GM12878 (cell line): ENCODE measurements at regions not wholly inside any gene's neighbourhood (a gene's known extent, or its start where the extent isn't known, plus 50 kb on each side); places are given as distances from the start of the nearest gene placed in this dataset.
"Not testable (repeated sequence)": the region's sequence is repeated elsewhere in the genome, so short reads cannot be mapped to it uniquely, and the experiment has no call there.

ENCODE experiments used
- ATAC-seq: fragments of 200-7000 bp; cut with Tn5 transposase; 3 replicates; pipeline ENCODE4 v1.9.1; 2020; ENCODE audit warnings: mild to moderate bottlenecking, moderate library complexity
- BruUV-seq: library from RNA; stranded (reverse); fragments of 400-500 nt; replicated peaks from 2 replicates; lab custom pipeline; 2021; lab: Mats Ljungman, UMichigan
- CTCF ChIA-PET: fragments of 300-600 bp; sonication (Branson Sonifier 250); formaldehyde crosslinking; extraction: SDS; loops from one replicate; lab custom pipeline; 2021; ENCODE audit warnings: inconsistent platforms; lab: Yijun Ruan, JAX
- POLR2A ChIA-PET: fragments of 350-600 bp; formaldehyde crosslinking; extraction: SDS; loops from one replicate; lab custom pipeline; 2021; ENCODE audit warnings: inconsistent platforms; lab: Charles Lee
- RAD21 ChIA-PET: fragments of 300-600 bp; sonication (Branson Sonifier 250); formaldehyde crosslinking; loops from one replicate; lab custom pipeline; 2023; ENCODE audit warnings: antibody characterized with exemption; ENCODE audit not compliant: unreplicated experiment; lab: Charles Lee
- SMC1A ChIA-PET: fragments of 300-600 bp; sonication (Branson Sonifier 250); formaldehyde crosslinking; loops from one replicate; lab custom pipeline; 2023; ENCODE audit not compliant: unreplicated experiment, uncharacterized antibody; lab: Charles Lee
- DNase-seq: peaks from one replicate; pipeline ENCODE4 v3.0.0-alpha.2; 2011; ENCODE audit warnings: low read depth, low spot score
- FAIRE-seq: peaks from 3 replicates; lab custom pipeline; 2011; peaks lifted over from hg19 to GRCh38; lab: Jason Lieb, UNC
- H2AFZ ChIP-seq: 2 replicates; pipeline ENCODE4 v1.6.0; 2011; ENCODE audit warnings: low read depth, low read length, control low read depth; ENCODE audit not compliant: control insufficient read depth
- H3K27ac ChIP-seq: 2 replicates; pipeline ENCODE4 v1.5.1; 2011; ENCODE audit warnings: control low read depth; ENCODE audit not compliant: control insufficient read depth, insufficient read depth
- H3K27me3 ChIP-seq, 2 experiments: replicated peaks in 1 of 2; 2 replicates each; pipeline versions ENCODE4 v1.6.0 to v1.6.1; 2011; ENCODE audit warnings: low read length in 1 of 2; ENCODE audit not compliant: control insufficient read depth in 2 of 2, insufficient read depth in 2 of 2
- H3K36me3 ChIP-seq, 2 experiments: 2 replicates each; pipeline ENCODE4 v1.5.1; 2011; ENCODE audit warnings: low read length in 1 of 2; ENCODE audit not compliant: control insufficient read depth in 2 of 2, insufficient read depth in 2 of 2
- H3K4me1 ChIP-seq: 2 replicates; pipeline ENCODE4 v1.6.1; 2011; ENCODE audit warnings: mild to moderate bottlenecking, low read length, moderate library complexity, mixed read lengths; ENCODE audit not compliant: control insufficient read depth, insufficient read depth
- H3K4me2 ChIP-seq: 2 replicates; pipeline ENCODE4 v1.6.0; 2011; ENCODE audit warnings: control low read depth; ENCODE audit not compliant: control insufficient read depth, insufficient read depth
- H3K4me3 ChIP-seq: fragments of 200-600 bp; sonication (generic); 2 replicates; pipeline ENCODE4 v1.5.1; 2016
- H3K79me2 ChIP-seq: 2 replicates; pipeline ENCODE4 v1.6.0; 2011; ENCODE audit warnings: low read length; ENCODE audit not compliant: control insufficient read depth, insufficient read depth
- H3K9ac ChIP-seq: 2 replicates; pipeline ENCODE4 v1.8.0; 2011; ENCODE audit warnings: low read length, control low read depth, mixed read lengths; ENCODE audit not compliant: control insufficient read depth, insufficient read depth
- H3K9me3 ChIP-seq: replicated peaks from 3 replicates; pipeline ENCODE4 v1.5.1; 2011; ENCODE audit warnings: mild to moderate bottlenecking, low read length; ENCODE audit not compliant: control insufficient read depth, insufficient read depth
- H4K20me1 ChIP-seq: 2 replicates; pipeline ENCODE4 v1.6.0; 2011; ENCODE audit not compliant: control insufficient read depth, insufficient read depth
- BMI1 ChIP-seq: fragments of 450-650 bp; IDR thresholded peaks from 2 replicates; pipeline ENCODE4 v1.6.1; 2016; ENCODE audit warnings: mild to moderate bottlenecking, moderate library complexity, borderline replicate concordance
- CEBPZ ChIP-seq: fragments of 150-350 bp; IDR thresholded peaks from 2 replicates; pipeline ENCODE4 v1.6.1; 2016; ENCODE audit warnings: low read depth, low read length
- IKZF1 ChIP-seq: fragments of 450-650 bp; conservative IDR thresholded peaks from 2 replicates; pipeline ENCODE4 v1.6.1; 2017; ENCODE audit warnings: antibody characterized with exemption, mild to moderate bottlenecking
- KAT2A ChIP-seq: conservative IDR thresholded peaks from 2 replicates; pipeline ENCODE4 v1.6.1; 2011; ENCODE audit warnings: low read depth, low read length; ENCODE audit not compliant: control insufficient read depth
- MAX ChIP-seq: IDR thresholded peaks from 2 replicates; pipeline ENCODE4 v1.6.1; 2012; ENCODE audit warnings: low read depth, low read length, improper control_type of control experiment
- POLR2AphosphoS2 ChIP-seq: IDR thresholded peaks from 2 replicates; pipeline ENCODE4 v1.6.1; 2011; ENCODE audit warnings: low read depth, mild to moderate bottlenecking, low read length, improper control_type of control experiment, moderate library complexity
- POU2F2 ChIP-seq: IDR thresholded peaks from 3 replicates; pipeline ENCODE4 v1.6.1; 2011; ENCODE audit warnings: low read depth, mild to moderate bottlenecking, low read length, borderline replicate concordance
- YBX1 ChIP-seq: fragments of 450-650 bp; IDR thresholded peaks from 2 replicates; pipeline ENCODE4 v1.6.1; 2016; ENCODE audit warnings: antibody characterized with exemption
- WGBS: methylation state at CpG from one replicate; pipeline ENCODE4 v1.1.6; 2016; ENCODE audit warnings: low lambda C conversion rate; ENCODE audit not compliant: insufficient replicate concordance, insufficient coverage; ENCODE audit errors: missing lambda C conversion rate; 5-methylcytosine and 5-hydroxymethylcytosine counted together
- in situ Hi-C: fragments of 300-500 bp; cut with MboI; formaldehyde crosslinking; loops from 9 replicates; pipeline ENCODE4 v1.14.3; 2018; ENCODE audit warnings: mixed read lengths
- intact Hi-C: fragments of 100-400 bp; cut with micrococcal nuclease; formaldehyde crosslinking; loops from one replicate; pipeline ENCODE4 v1.14.2; 2022; ENCODE audit not compliant: unreplicated experiment
- TF ChIP-seq, protein P1 (sequence below): fragments of 450-650 bp; IDR thresholded peaks from 2 replicates; pipeline ENCODE4 v1.6.1; 2018; ENCODE audit warnings: mild to moderate bottlenecking, low read depth, moderate library complexity; ENCODE audit not compliant: partially characterized antibody

DNA sequence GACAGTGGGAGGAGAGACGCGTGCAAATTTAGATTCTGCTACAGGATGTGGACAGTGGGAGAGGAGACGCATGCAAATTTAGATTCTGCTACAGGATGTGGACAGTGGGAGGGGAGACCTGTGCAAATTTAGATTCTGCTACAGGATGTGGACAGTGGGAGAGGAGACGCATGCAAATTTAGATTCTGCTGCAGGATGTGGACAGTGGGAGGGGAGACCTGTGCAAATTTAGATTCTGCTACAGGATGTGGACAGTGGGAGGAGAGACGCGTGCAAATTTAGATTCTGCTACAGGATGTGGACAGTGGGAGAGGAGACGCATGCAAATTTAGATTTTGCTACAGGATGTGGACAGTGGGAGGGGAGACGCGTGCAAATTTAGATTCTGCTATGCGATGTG is 143.1 kb downstream of the LMLN start:
- RAD21 ChIA-PET, CTCF ChIA-PET, DNase-seq, H3K9me3 ChIP-seq, H3K27ac ChIP-seq, H3K27me3 ChIP-seq, H3K4me2 ChIP-seq, H2AFZ ChIP-seq, H3K4me1 ChIP-seq, H3K9ac ChIP-seq, H3K79me2 ChIP-seq, H3K4me3 ChIP-seq, ATAC-seq, in situ Hi-C loops, POLR2A ChIA-PET, intact Hi-C loops, SMC1A ChIA-PET, BruUV-seq, H3K36me3 ChIP-seq, H4K20me1 ChIP-seq, FAIRE-seq: not testable (repeated sequence)
- WGBS: 0% methylated on average over 3 of the region's 10 CpGs

DNA sequence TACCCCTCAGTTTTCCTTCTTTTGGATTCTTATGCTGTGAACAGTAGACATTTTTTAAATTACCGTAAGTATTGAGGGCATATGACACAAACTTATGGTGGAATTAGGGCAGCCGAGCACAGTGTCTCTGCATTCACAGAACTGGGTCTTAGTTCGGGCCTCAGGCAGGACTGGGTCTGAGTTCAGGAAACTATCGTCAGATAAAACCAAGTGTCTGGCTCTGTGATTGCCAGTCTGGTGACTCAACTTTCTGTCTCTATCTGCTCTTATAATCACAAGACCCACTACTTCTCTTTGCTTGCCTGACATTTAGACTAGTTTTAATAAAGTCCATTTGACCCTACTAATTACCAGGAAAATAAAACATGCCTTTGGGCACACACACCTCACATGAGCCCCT is 146.2 kb downstream of the LMLN start:
- peaks cover 4% of the 10 kb centered on the region for H3K9me3 ChIP-seq
- in situ Hi-C loops (no loop called here), intact Hi-C loops (no loop called here)
- WGBS: 91% methylated on average over 4 of the region's 4 CpGs
- BruUV-seq: no TSS peak
- CTCF ChIA-PET: no interaction called here
- H3K4me3 ChIP-seq: no peak overlapping the region
- H2AFZ ChIP-seq: no peak overlapping the region
- H3K36me3 ChIP-seq: no peaks in the 10 kb centered on the region
- H3K79me2 ChIP-seq: no peaks in the 10 kb centered on the region
- SMC1A ChIA-PET: interaction anchor here (0.6 kb wide), 1 partner anchor 1608 kb away, joined by 3 read pairs; no protein-coding TSS in a partner anchor
- POLR2A ChIA-PET: no interaction called here
- RAD21 ChIA-PET: no interaction called here
- H3K4me2 ChIP-seq: no peak overlapping the region
- no peak overlapping the region for H3K27ac ChIP-seq
- H4K20me1 ChIP-seq: no peaks in the 10 kb centered on the region
- DNase-seq (no peak), FAIRE-seq (no peak), ATAC-seq (no peak)
- H3K4me1 ChIP-seq: no peaks in the 10 kb centered on the region
- no peak for TF ChIP-seq POLR2AphosphoS2
- no peak for TF ChIP-seq KAT2A
- TF ChIP-seq, protein P1, sequence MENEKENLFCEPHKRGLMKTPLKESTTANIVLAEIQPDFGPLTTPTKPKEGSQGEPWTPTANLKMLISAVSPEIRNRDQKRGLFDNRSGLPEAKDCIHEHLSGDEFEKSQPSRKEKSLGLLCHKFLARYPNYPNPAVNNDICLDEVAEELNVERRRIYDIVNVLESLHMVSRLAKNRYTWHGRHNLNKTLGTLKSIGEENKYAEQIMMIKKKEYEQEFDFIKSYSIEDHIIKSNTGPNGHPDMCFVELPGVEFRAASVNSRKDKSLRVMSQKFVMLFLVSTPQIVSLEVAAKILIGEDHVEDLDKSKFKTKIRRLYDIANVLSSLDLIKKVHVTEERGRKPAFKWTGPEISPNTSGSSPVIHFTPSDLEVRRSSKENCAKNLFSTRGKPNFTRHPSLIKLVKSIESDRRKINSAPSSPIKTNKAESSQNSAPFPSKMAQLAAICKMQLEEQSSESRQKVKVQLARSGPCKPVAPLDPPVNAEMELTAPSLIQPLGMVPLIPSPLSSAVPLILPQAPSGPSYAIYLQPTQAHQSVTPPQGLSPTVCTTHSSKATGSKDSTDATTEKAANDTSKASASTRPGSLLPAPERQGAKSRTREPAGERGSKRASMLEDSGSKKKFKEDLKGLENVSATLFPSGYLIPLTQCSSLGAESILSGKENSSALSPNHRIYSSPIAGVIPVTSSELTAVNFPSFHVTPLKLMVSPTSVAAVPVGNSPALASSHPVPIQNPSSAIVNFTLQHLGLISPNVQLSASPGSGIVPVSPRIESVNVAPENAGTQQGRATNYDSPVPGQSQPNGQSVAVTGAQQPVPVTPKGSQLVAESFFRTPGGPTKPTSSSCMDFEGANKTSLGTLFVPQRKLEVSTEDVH: no peak
- TF ChIP-seq YBX1: no peak
- no peak for TF ChIP-seq MAX
- no peak for TF ChIP-seq CEBPZ
- TF ChIP-seq POU2F2: no peak
- no peak for TF ChIP-seq BMI1
- TF ChIP-seq IKZF1: no peak
- no peak overlapping the region for H3K9ac ChIP-seq
- no peaks in the 10 kb centered on the region; a peak in 1 of 4 replicates for H3K27me3 ChIP-seq
